Karpas-422 (cell line): ENCODE measurements at regions not wholly inside any gene's neighbourhood (a gene's known extent, or its start where the extent isn't known, plus 50 kb on each side); places are given as distances from the start of the nearest gene placed in this dataset.
A peak's percentile ranks its signal among the peaks of the same experiment; 100 is the strongest.

Experiments used
- DNase-seq: peaks from one replicate; pipeline ENCODE4 v3.0.0-alpha.2; 2015
- H2AFZ ChIP-seq: fragments of 200-600 bp; sonication (generic); 2 replicates; pipeline ENCODE4 v1.6.1; 2014; ENCODE audit warnings: antibody characterized with exemption, low read length, mixed read lengths
- H3K27ac ChIP-seq: fragments of 200-600 bp; sonication (generic); 2 replicates; pipeline ENCODE4 v1.5.1; 2014; ENCODE audit warnings: mild to moderate bottlenecking, low read length, moderate library complexity
- H3K27me3 ChIP-seq: fragments of 200-600 bp; sonication (generic); 2 replicates; pipeline ENCODE4 v1.6.1; 2014; ENCODE audit warnings: low read length, mixed read lengths
- H3K36me3 ChIP-seq: fragments of 200-600 bp; sonication (generic); 2 replicates; pipeline ENCODE4 v1.6.1; 2014; ENCODE audit warnings: low read length, mixed read lengths; ENCODE audit not compliant: insufficient read depth
- H3K4me1 ChIP-seq: fragments of 200-600 bp; sonication (generic); 2 replicates; pipeline ENCODE4 v1.6.1; 2014; ENCODE audit warnings: mild to moderate bottlenecking, low read length, mixed read lengths
- H3K4me2 ChIP-seq: fragments of 200-600 bp; sonication (generic); 2 replicates; pipeline ENCODE4 v1.6.1; 2014; ENCODE audit warnings: low read length, low read depth, mild to moderate bottlenecking; ENCODE audit not compliant: poor library complexity, severe bottlenecking
- H3K4me3 ChIP-seq: fragments of 200-600 bp; sonication (generic); 2 replicates; pipeline ENCODE4 v1.5.1; 2014; ENCODE audit warnings: mild to moderate bottlenecking, antibody characterized with exemption, low read length, mixed read lengths
- H3K79me2 ChIP-seq: fragments of 200-600 bp; sonication (generic); 2 replicates; pipeline ENCODE4 v1.6.1; 2014; ENCODE audit warnings: mild to moderate bottlenecking, low read length, mixed read lengths
- H3K9ac ChIP-seq: fragments of 200-600 bp; sonication (generic); 2 replicates; pipeline ENCODE4 v1.6.0; 2014; ENCODE audit warnings: low read length
- H3K9me2 ChIP-seq: fragments of 200-600 bp; sonication (generic), shearing (Covaris generic); replicated peaks from 2 replicates; pipeline ENCODE4 v1.6.0; 2014; ENCODE audit warnings: mild to moderate bottlenecking, low read length, moderate library complexity; ENCODE audit not compliant: insufficient read depth
- H3K9me3 ChIP-seq: fragments of 300-700, 200-600 bp; sonication (generic); 2 replicates; pipeline ENCODE4 v1.6.1; 2014; ENCODE audit warnings: low read length, mixed read lengths
- H4K20me1 ChIP-seq: fragments of 200-600 bp; sonication (generic); 2 replicates; pipeline ENCODE4 v1.6.1; 2014; ENCODE audit warnings: mild to moderate bottlenecking, antibody characterized with exemption, low read length, low read depth; ENCODE audit not compliant: insufficient read depth

GRCh38 chr15:26395624-26396023 is 377.2 kb downstream of the GABRB3 start:
- Histone ChIP-seq H3K79me2 (no peaks in the 10 kb centered on the region), H2AFZ (no peak overlapping the region), H3K36me3 (no peaks in the 10 kb centered on the region), H3K27ac (no peak overlapping the region), H3K9me3 (peaks cover 25% of the 10 kb centered on the region), H3K4me2 (no peak overlapping the region), H3K4me1 (no peaks in the 10 kb centered on the region), H4K20me1 (no peaks in the 10 kb centered on the region), H3K27me3 (no peaks in the 10 kb centered on the region), H3K9me2 (no peaks in the 10 kb centered on the region), H3K4me3 (no peak overlapping the region), H3K9ac (no peak overlapping the region)
- no peak for DNase-seq

DNA sequence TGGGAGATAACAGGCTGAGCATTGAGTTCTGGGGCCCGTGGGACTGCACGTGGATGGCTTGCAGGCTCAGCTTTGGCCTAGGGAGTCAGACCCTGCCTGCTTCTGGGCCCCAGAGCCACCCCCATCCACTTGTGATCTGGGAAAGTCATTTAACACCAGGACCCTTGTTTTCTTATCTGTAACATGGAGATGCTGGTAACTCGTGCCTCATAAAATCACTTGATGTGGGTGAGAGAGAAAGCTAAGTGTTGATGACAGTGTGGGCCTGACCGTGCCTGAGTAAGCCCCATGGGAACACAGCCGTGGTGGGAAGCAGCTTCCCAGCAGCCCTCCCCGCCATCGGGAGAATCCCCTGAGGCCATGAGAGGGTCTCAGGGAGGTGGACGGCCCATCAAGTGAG is 378.1 kb downstream of the GABRB3 start:
- H3K4me3 ChIP-seq: no peak overlapping the region
- no peak overlapping the region for H2AFZ ChIP-seq
- H3K79me2 ChIP-seq: no peaks in the 10 kb centered on the region
- H3K36me3 ChIP-seq: no peaks in the 10 kb centered on the region
- H3K4me1 ChIP-seq: no peaks in the 10 kb centered on the region
- peaks cover 31% of the 10 kb centered on the region for H3K9me3 ChIP-seq
- no peaks in the 10 kb centered on the region for H3K27me3 ChIP-seq
- DNase-seq: no peak
- no peak overlapping the region for H3K9ac ChIP-seq
- H3K4me2 ChIP-seq: no peak overlapping the region
- H3K27ac ChIP-seq: no peak overlapping the region
- no peaks in the 10 kb centered on the region for H4K20me1 ChIP-seq
- no peaks in the 10 kb centered on the region for H3K9me2 ChIP-seq

DNA sequence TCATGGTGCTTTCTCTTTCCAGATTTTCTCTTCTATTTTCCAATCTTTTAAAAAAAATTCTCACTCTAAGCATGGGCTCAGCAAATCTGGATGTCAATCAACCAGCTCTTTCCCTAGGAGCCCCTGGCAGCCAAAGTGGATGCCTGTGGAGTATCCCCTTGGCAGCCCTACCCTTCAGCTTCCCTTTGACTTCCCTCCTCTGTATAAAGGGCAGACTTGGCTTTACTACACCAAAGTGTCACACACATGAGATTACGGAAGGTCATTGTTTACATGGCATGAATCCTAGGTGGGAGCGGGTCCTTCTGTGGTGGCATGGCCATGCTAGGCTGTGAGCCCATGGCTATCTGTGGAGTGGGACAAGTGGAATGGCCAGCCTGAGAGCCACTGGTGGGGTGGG is 379.9 kb downstream of the GABRB3 start:
- Histone ChIP-seq H3K4me1 (no peaks in the 10 kb centered on the region), H3K27me3 (no peaks in the 10 kb centered on the region), H2AFZ (no peak overlapping the region), H3K9ac (no peak overlapping the region), H3K27ac (no peak overlapping the region), H3K9me2 (no peaks in the 10 kb centered on the region), H3K4me2 (no peak overlapping the region), H3K4me3 (no peak overlapping the region), H3K9me3 (peaks cover 38% of the 10 kb centered on the region), H3K79me2 (no peaks in the 10 kb centered on the region), H4K20me1 (no peaks in the 10 kb centered on the region), H3K36me3 (no peaks in the 10 kb centered on the region)
- DNase-seq: no peak

DNA sequence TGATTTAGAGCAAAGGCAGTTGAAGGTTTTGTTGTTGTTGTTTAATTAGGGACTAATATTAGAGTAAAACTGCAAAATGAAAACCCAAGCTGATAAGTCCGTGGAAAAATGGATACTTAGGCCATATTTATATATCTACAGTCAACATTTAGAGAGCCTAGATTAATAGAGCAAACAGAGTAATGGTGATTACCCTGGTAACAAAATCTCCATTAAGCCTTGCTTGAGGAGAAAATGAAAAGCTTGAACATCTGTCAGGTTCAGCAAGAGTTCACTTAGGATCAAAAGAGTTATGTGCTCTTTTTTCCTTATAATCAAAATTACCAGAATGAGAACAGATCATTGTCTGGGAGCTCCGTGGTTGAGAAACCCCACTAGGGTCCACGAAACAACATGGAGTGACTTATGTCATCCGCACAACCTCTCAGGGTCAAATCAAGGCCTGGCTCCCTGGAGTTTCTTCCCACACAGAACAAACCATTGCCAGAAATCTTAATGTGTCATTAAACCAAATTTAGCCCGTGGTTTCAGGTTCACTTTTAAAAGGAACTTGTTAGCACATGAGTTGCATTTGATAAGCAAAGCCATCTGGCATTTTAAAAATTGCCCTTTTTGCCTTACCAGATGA is 381.2 kb downstream of the GABRB3 start:
- Histone ChIP-seq H3K4me1 (no peaks in the 10 kb centered on the region), H3K27me3 (no peaks in the 10 kb centered on the region), H3K4me2 (no peak overlapping the region), H3K9ac (no peak overlapping the region), H3K79me2 (no peaks in the 10 kb centered on the region), H3K9me2 (no peaks in the 10 kb centered on the region), H3K4me3 (no peak overlapping the region), H3K27ac (no peak overlapping the region), H3K9me3 (peaks cover 44% of the 10 kb centered on the region), H4K20me1 (no peaks in the 10 kb centered on the region), H2AFZ (no peak overlapping the region), H3K36me3 (no peaks in the 10 kb centered on the region)
- no peak for DNase-seq

- Histone ChIP-seq H3K9ac (no peak overlapping the region), H3K9me3 (peaks cover 33% of the 10 kb centered on the region), H3K4me3 (no peak overlapping the region), H3K9me2 (no peaks in the 10 kb centered on the region), H3K4me2 (no peak overlapping the region), H3K4me1 (no peaks in the 10 kb centered on the region), H3K27ac (no peak overlapping the region), H3K36me3 (no peaks in the 10 kb centered on the region), H3K27me3 (no peaks in the 10 kb centered on the region), H2AFZ (no peak overlapping the region), H3K79me2 (no peaks in the 10 kb centered on the region), H4K20me1 (no peaks in the 10 kb centered on the region)
- DNase-seq: no peak
These were observed 390.3 kb downstream of the GABRB3 start for GRCh38 chr15:26382444-26383072.

- H4K20me1 ChIP-seq: no peaks in the 10 kb centered on the region
These were observed 394.6 kb downstream of the GABRB3 start for GRCh38 chr15:26378304-26378703.

GRCh38 chr15:26376243-26376642 is 396.6 kb downstream of the GABRB3 start:
- Histone ChIP-seq H3K4me1 (no peaks in the 10 kb centered on the region), H3K9me3 (peaks cover 52% of the 10 kb centered on the region), H3K27me3 (no peaks in the 10 kb centered on the region), H3K9me2 (no peaks in the 10 kb centered on the region), H3K79me2 (no peaks in the 10 kb centered on the region), H4K20me1 (no peaks in the 10 kb centered on the region), H3K9ac (no peak overlapping the region), H2AFZ (no peak overlapping the region), H3K36me3 (no peaks in the 10 kb centered on the region), H3K27ac (no peak overlapping the region), H3K4me3 (no peak overlapping the region), H3K4me2 (no peak overlapping the region)
- DNase-seq: peak; percentile 41

More at GRCh38 chr15:26378304-26378703, 394.6 kb downstream of the GABRB3 start:
- Histone ChIP-seq H3K4me2 (no peak overlapping the region), H3K9me2 (no peaks in the 10 kb centered on the region), H3K27me3 (no peaks in the 10 kb centered on the region), H3K36me3 (no peaks in the 10 kb centered on the region), H3K9me3 (peaks cover 47% of the 10 kb centered on the region), H3K79me2 (no peaks in the 10 kb centered on the region), H2AFZ (no peak overlapping the region), H3K4me1 (no peaks in the 10 kb centered on the region), H3K27ac (no peak overlapping the region), H3K9ac (no peak overlapping the region), H3K4me3 (no peak overlapping the region)
- no peak for DNase-seq

GRCh38 chr15:26374806-26375205 is 398.1 kb downstream of the GABRB3 start:
- no peaks in the 10 kb centered on the region for H3K36me3 ChIP-seq
- no peak overlapping the region for H3K9ac ChIP-seq
- no peak overlapping the region for H2AFZ ChIP-seq
- no peak overlapping the region for H3K4me2 ChIP-seq
- no peaks in the 10 kb centered on the region for H3K79me2 ChIP-seq
- no peak overlapping the region for H3K27ac ChIP-seq
- H3K4me1 ChIP-seq: no peaks in the 10 kb centered on the region
- DNase-seq: no peak
- peaks cover 51% of the 10 kb centered on the region for H3K9me3 ChIP-seq
- H4K20me1 ChIP-seq: no peaks in the 10 kb centered on the region
- no peaks in the 10 kb centered on the region for H3K27me3 ChIP-seq
- H3K9me2 ChIP-seq: no peaks in the 10 kb centered on the region
- no peak overlapping the region for H3K4me3 ChIP-seq
